Endothelial cell of umbilical vein (primary cell): ENCODE measurements at regions not wholly inside any gene's neighbourhood (a gene's known extent, or its start where the extent isn't known, plus 50 kb on each side); places are given as distances from the start of the nearest gene placed in this dataset.
A peak's percentile ranks its signal among the peaks of the same experiment; 100 is the strongest.

Source experiments
- BruUV-seq: library from RNA; stranded (reverse); fragments of 400-500 nt; replicated peaks from 2 replicates; lab custom pipeline; 2021; lab: Mats Ljungman, UMichigan
- CTCF ChIA-PET: fragments of 300-600, 350-600 bp; sonication (Branson Sonifier 250); formaldehyde crosslinking; loops from one replicate; lab custom pipeline; 2021; ENCODE audit warnings: antibody characterized with exemption, inconsistent platforms; lab: Charles Lee
- POLR2A ChIA-PET: fragments of 300-600, 350-600 bp; sonication (Branson Sonifier 250); formaldehyde crosslinking; loops from one replicate; lab custom pipeline; 2021; ENCODE audit warnings: antibody characterized with exemption, inconsistent platforms; lab: Charles Lee
- DNase-seq: peaks from one replicate; pipeline ENCODE4 v3.0.0-alpha.2; 2011; ENCODE audit warnings: low read depth, low spot score
- FAIRE-seq: peaks from 2 replicates; lab custom pipeline; 2011; peaks lifted over from hg19 to GRCh38; lab: Jason Lieb, UNC
- H2AFZ ChIP-seq: 2 replicates; pipeline ENCODE4 v1.6.0; 2012; ENCODE audit warnings: low read depth, low read length, control low read depth, inconsistent platforms
- H3K27ac ChIP-seq: 2 replicates; pipeline ENCODE4 v1.5.1; 2011; ENCODE audit warnings: low read depth, mild to moderate bottlenecking, control low read depth, low read length, moderate library complexity; ENCODE audit not compliant: insufficient read depth
- H3K27me3 ChIP-seq, 2 experiments: 2 replicates each; pipeline versions ENCODE4 v1.6.0 to v1.6.1; 2011; ENCODE audit warnings: low read length in 2 of 2, mixed read lengths in 1 of 2; ENCODE audit not compliant: control insufficient read depth in 2 of 2, insufficient read depth in 2 of 2
- H3K36me3 ChIP-seq, 2 experiments: 2 replicates in 1 of 2; 3 replicates in 1 of 2; pipeline ENCODE4 v1.5.1; 2011; ENCODE audit warnings: low read length in 2 of 2, mild to moderate bottlenecking in 1 of 2, moderate library complexity in 1 of 2; ENCODE audit not compliant: control insufficient read depth in 2 of 2, insufficient read depth in 2 of 2; ENCODE audit errors: extremely low read depth in 1 of 2
- H3K4me1 ChIP-seq: 3 replicates; pipeline ENCODE4 v1.5.1; 2011; ENCODE audit warnings: mild to moderate bottlenecking, low read length; ENCODE audit not compliant: control insufficient read depth, insufficient read depth; ENCODE audit errors: extremely low read depth
- H3K4me2 ChIP-seq: 2 replicates; pipeline ENCODE4 v1.6.1; 2011; ENCODE audit warnings: low read length, control low read depth, mixed read lengths; ENCODE audit not compliant: insufficient read depth
- H3K4me3 ChIP-seq, 3 experiments: fragments of 200-600 bp in 1 of 3; sonication (generic), shearing (Covaris generic) in 1 of 3; replicated peaks in 1 of 3; 2 replicates each; pipeline ENCODE4 v1.5.1; 2011 to 2016; ENCODE audit warnings: control low read depth in 3 of 3, low read length in 3 of 3, mild to moderate bottlenecking in 2 of 3, inconsistent platforms in 1 of 3, low read depth in 1 of 3, moderate library complexity in 1 of 3; ENCODE audit not compliant: insufficient read depth in 1 of 3
- H3K79me2 ChIP-seq: 2 replicates; pipeline ENCODE4 v1.6.0; 2012; ENCODE audit warnings: low read length, inconsistent platforms; ENCODE audit not compliant: control insufficient read depth, insufficient read depth
- H3K9ac ChIP-seq: replicated peaks from 2 replicates; pipeline ENCODE3; 2011; ENCODE audit warnings: low read length, control low read depth; ENCODE audit not compliant: insufficient read depth; ENCODE audit errors: extremely low read depth
- H3K9me1 ChIP-seq: replicated peaks from 3 replicates; pipeline ENCODE4 v1.6.0; 2011; ENCODE audit warnings: mild to moderate bottlenecking, low read length; ENCODE audit not compliant: control insufficient read depth, insufficient read depth; ENCODE audit errors: extremely low read depth
- H3K9me3 ChIP-seq: replicated peaks from 2 replicates; pipeline ENCODE4 v1.5.1; 2012; ENCODE audit warnings: low read length, inconsistent platforms; ENCODE audit not compliant: control insufficient read depth, insufficient read depth
- H4K20me1 ChIP-seq: replicated peaks from 2 replicates; pipeline ENCODE3; 2011; ENCODE audit warnings: mild to moderate bottlenecking, low read length; ENCODE audit not compliant: control insufficient read depth, insufficient read depth; ENCODE audit errors: extremely low read depth
- CTCF ChIP-seq, 2 donors: IDR thresholded peaks; 1 replicate in 1 of 2; 2 replicates in 1 of 2; pipeline ENCODE4 v1.5.1; 2011; ENCODE audit warnings: low read length in 2 of 2, mild to moderate bottlenecking in 2 of 2, moderate library complexity in 2 of 2, control low read depth in 1 of 2, inconsistent platforms in 1 of 2, low read depth in 1 of 2; ENCODE audit not compliant: insufficient read depth in 1 of 2; ENCODE audit errors: extremely low read depth in 1 of 2
- EZH2 ChIP-seq: IDR thresholded peaks from 2 replicates; pipeline ENCODE4 v1.6.1; 2012; ENCODE audit warnings: borderline replicate concordance, low read depth, mild to moderate bottlenecking, moderate library complexity, low read length, inconsistent platforms; ENCODE audit not compliant: severe bottlenecking
- FOS ChIP-seq: IDR thresholded peaks from 2 replicates; pipeline ENCODE4 v1.6.1; 2011; ENCODE audit warnings: mild to moderate bottlenecking, low read length, moderate library complexity, borderline replicate concordance; ENCODE audit not compliant: insufficient read depth
- GATA2 ChIP-seq: IDR thresholded peaks from 2 replicates; pipeline ENCODE4 v1.7.0; 2011; ENCODE audit warnings: low read depth, mild to moderate bottlenecking, moderate library complexity, mixed read lengths, low read length; ENCODE audit not compliant: insufficient read length, insufficient read depth
- JUN ChIP-seq: IDR thresholded peaks from 2 replicates; pipeline ENCODE4 v1.6.1; 2011; ENCODE audit warnings: borderline replicate concordance, low read depth; ENCODE audit not compliant: insufficient read length, insufficient read depth
- MAX ChIP-seq: IDR thresholded peaks from 2 replicates; pipeline ENCODE4 v1.6.1; 2011; ENCODE audit not compliant: insufficient read depth, insufficient read length
- MYC ChIP-seq: IDR thresholded peaks from one replicate; pipeline ENCODE4 v1.6.1; 2011; ENCODE audit warnings: mild to moderate bottlenecking, low read depth, low read length
- POLR2A ChIP-seq: IDR thresholded peaks from 2 replicates; pipeline ENCODE4 v1.6.1; 2012; ENCODE audit warnings: low read depth, mild to moderate bottlenecking, control low read depth, low read length
- POLR2AphosphoS5 ChIP-seq: IDR thresholded peaks from 2 replicates; pipeline ENCODE4 v1.6.1; 2012; ENCODE audit warnings: low read depth, mild to moderate bottlenecking, control low read depth, low read length, moderate library complexity; ENCODE audit not compliant: insufficient read depth
- dilution Hi-C: fragments of 300-500 bp; cut with MboI; formaldehyde crosslinking; loops from one replicate; pipeline ENCODE4 v1.15.0; 2019; ENCODE audit warnings: low sequenced_read_pairs; ENCODE audit not compliant: extremely low pct_ligation_motif_present
- intact Hi-C: fragments of 100-400 bp; cut with micrococcal nuclease; formaldehyde crosslinking; loops from one replicate; pipeline ENCODE4 v1.10.0; 2022

GRCh38 chr5:35377653-35378052 lies 147.4 kb upstream of the PRLR start:
- DNase-seq (no peak), FAIRE-seq (no peak)
- no peaks in the 10 kb centered on the region for H4K20me1 ChIP-seq
- H3K9me1 ChIP-seq, result no peaks in the 10 kb centered on the region
- dilution Hi-C loops, result no loop called here
- H3K4me3 ChIP-seq, result no peak overlapping the region
- peak; percentile 68 for TF ChIP-seq MAX
- TF ChIP-seq EZH2, result no peak
- no peaks in the 10 kb centered on the region for H3K9me3 ChIP-seq
- POLR2A ChIA-PET, result no interaction called here
- H2AFZ ChIP-seq, result no peak overlapping the region
- H3K4me2 ChIP-seq, result no peak overlapping the region
- no peak overlapping the region for H3K27ac ChIP-seq
- no peak overlapping the region for H3K9ac ChIP-seq
- intact Hi-C loops, result no loop called here
- no TSS peak for BruUV-seq
- H3K79me2 ChIP-seq, result no peaks in the 10 kb centered on the region
- H3K4me1 ChIP-seq, result no peaks in the 10 kb centered on the region
- no peaks in the 10 kb centered on the region for H3K36me3 ChIP-seq
- CTCF ChIA-PET, result no interaction called here
- no peaks in the 10 kb centered on the region for H3K27me3 ChIP-seq

GRCh38 chr5:35374584-35374983 lies 144.3 kb upstream of the PRLR start:
- H4K20me1 ChIP-seq, result no peaks in the 10 kb centered on the region
- H3K4me1 ChIP-seq, result no peaks in the 10 kb centered on the region
- no peaks in the 10 kb centered on the region for H3K9me1 ChIP-seq
- no peaks in the 10 kb centered on the region for H3K27me3 ChIP-seq
- no peak for TF ChIP-seq CTCF (IDR thresholded peaks at IDR 0.05; ENCODE audit: extremely low read depth in 1 of 2, insufficient read depth in 1 of 2, low read depth in 1 of 2, low read length in 2 of 2)
- TF ChIP-seq FOS, result no peak
- no peak for TF ChIP-seq POLR2AphosphoS5
- no peak for TF ChIP-seq EZH2
- no peak for TF ChIP-seq GATA2
- TF ChIP-seq JUN, result no peak
- TF ChIP-seq MAX, result no peak
- no peak for TF ChIP-seq POLR2A
- TF ChIP-seq MYC, result no peak
- CTCF ChIA-PET, result no interaction called here
- DNase-seq (no peak), FAIRE-seq (no peak)
- H3K27ac ChIP-seq, result no peak overlapping the region
- H3K9me3 ChIP-seq, result no peaks in the 10 kb centered on the region
- H2AFZ ChIP-seq, result no peak overlapping the region
- intact Hi-C loops, result no loop called here
- BruUV-seq, result no TSS peak
- H3K36me3 ChIP-seq, result no peaks in the 10 kb centered on the region
- POLR2A ChIA-PET, result no interaction called here
- no peak overlapping the region for H3K4me2 ChIP-seq
- dilution Hi-C loops, result no loop called here
- H3K79me2 ChIP-seq, result no peaks in the 10 kb centered on the region
- no peak overlapping the region for H3K9ac ChIP-seq
- no peak overlapping the region for H3K4me3 ChIP-seq
